SH-SY5Y (cell line): ENCODE measurements at regions not wholly inside any gene's neighbourhood (a gene's known extent, or its start where the extent isn't known, plus 50 kb on each side); places are given as distances from the start of the nearest gene placed in this dataset.

Experiments used
- GATA2 ChIP-seq: IDR thresholded peaks from 2 replicates; pipeline ENCODE4 v1.6.1; 2011; ENCODE audit warnings: mild to moderate bottlenecking, low read depth, low read length
- GATA3 ChIP-seq: IDR thresholded peaks from 2 replicates; pipeline ENCODE4 v1.6.1; 2011; ENCODE audit warnings: low read depth, mild to moderate bottlenecking, low read length, moderate library complexity

DNA sequence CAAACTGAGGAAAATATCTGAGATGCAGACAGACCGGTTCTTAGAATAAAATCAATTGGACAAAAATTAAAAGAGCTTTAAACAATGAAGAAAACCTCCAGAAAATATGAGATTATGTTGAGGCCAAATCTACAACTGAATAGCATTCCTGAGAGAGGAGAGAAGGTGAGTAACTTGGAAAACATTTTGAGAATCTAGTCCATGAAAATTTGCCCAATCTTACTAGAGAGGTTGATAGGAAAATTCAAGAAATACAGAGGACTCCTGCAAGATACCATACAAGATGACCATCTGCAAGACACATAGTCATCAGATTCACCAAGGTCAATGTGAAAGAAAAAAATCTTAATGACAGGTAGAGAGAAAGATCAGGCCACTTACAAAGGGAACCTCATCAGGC, 437.7 kb upstream of the ADGRB3 start:
- TF ChIP-seq GATA3 (no peak), GATA2 (no peak)
